Endodermal cell (in vitro differentiated cells): ENCODE measurements at regions not wholly inside any gene's neighbourhood (a gene's known extent, or its start where the extent isn't known, plus 50 kb on each side); places are given as distances from the start of the nearest gene placed in this dataset.

ENCODE experiments used
- DNase-seq: peaks from one replicate; pipeline ENCODE4 v3.0.0-alpha.2; 2017
- H3K27ac ChIP-seq: 2 replicates; pipeline ENCODE4 v1.5.1; 2013; ENCODE audit warnings: mild to moderate bottlenecking, low read depth, low read length, moderate library complexity
- H3K27me3 ChIP-seq: 2 replicates; pipeline ENCODE4 v1.6.1; 2013; ENCODE audit warnings: mild to moderate bottlenecking, low read length, moderate library complexity; ENCODE audit not compliant: insufficient read depth, control insufficient read depth, poor library complexity, severe bottlenecking
- H3K36me3 ChIP-seq: 2 replicates; pipeline ENCODE4 v1.7.0; 2013; ENCODE audit warnings: mild to moderate bottlenecking, low read length, moderate library complexity; ENCODE audit not compliant: control insufficient read depth, insufficient read depth
- H3K4me1 ChIP-seq: one replicate; pipeline ENCODE4 v1.7.0; 2013; ENCODE audit warnings: low read length; ENCODE audit not compliant: control insufficient read depth, insufficient read depth
- H3K4me3 ChIP-seq: 2 replicates; pipeline ENCODE4 v1.5.1; 2013; ENCODE audit warnings: mild to moderate bottlenecking, low read length, moderate library complexity
- H3K9ac ChIP-seq: 2 replicates; pipeline ENCODE4 v1.6.1; 2013; ENCODE audit warnings: mild to moderate bottlenecking, low read length, moderate library complexity; ENCODE audit not compliant: poor library complexity, severe bottlenecking; ENCODE audit errors: extremely low read depth
- H3K9me3 ChIP-seq: 2 replicates; pipeline ENCODE4 v1.6.1; 2013; ENCODE audit warnings: mild to moderate bottlenecking, low read length, moderate library complexity; ENCODE audit not compliant: control insufficient read depth
- H3K27ac Mint-ChIP-seq: 2 replicates; pipeline ENCODE4 v1.8.0; 2020; ENCODE audit warnings: mixed read lengths
- H3K27me3 Mint-ChIP-seq: 2 replicates; pipeline ENCODE4 v1.8.0; 2021; ENCODE audit warnings: mild to moderate bottlenecking, mixed read lengths; ENCODE audit not compliant: insufficient read depth
- H3K36me3 Mint-ChIP-seq: 2 replicates; pipeline ENCODE4 v1.8.0; 2020; ENCODE audit warnings: low read depth, mixed read lengths
- H3K4me1 Mint-ChIP-seq: 2 replicates; pipeline ENCODE4 v1.8.0; 2020; ENCODE audit warnings: mixed read lengths
- H3K4me3 Mint-ChIP-seq: 2 replicates; pipeline ENCODE4 v1.8.0; 2020; ENCODE audit warnings: mild to moderate bottlenecking, moderate library complexity, mixed read lengths
- H3K9me3 Mint-ChIP-seq: 2 replicates; pipeline ENCODE4 v1.8.0; 2020; ENCODE audit warnings: mild to moderate bottlenecking, mixed read lengths
- CTCF ChIP-seq: fragments of 200-600 bp; sonication (generic); conservative IDR thresholded peaks from 2 replicates; pipeline ENCODE4 v1.5.0; 2021; ENCODE audit warnings: antibody characterized with exemption, mild to moderate bottlenecking
- WGBS, 2 experiments: methylation state at CpG; one replicate each; pipeline versions ENCODE4 v1.1.5 to v1.1.7; 2013; ENCODE audit warnings: missing lambda C conversion rate in 2 of 2, mixed read lengths in 1 of 2; ENCODE audit not compliant: insufficient coverage in 1 of 2, insufficient read length in 1 of 2; 5-methylcytosine and 5-hydroxymethylcytosine counted together

DNA sequence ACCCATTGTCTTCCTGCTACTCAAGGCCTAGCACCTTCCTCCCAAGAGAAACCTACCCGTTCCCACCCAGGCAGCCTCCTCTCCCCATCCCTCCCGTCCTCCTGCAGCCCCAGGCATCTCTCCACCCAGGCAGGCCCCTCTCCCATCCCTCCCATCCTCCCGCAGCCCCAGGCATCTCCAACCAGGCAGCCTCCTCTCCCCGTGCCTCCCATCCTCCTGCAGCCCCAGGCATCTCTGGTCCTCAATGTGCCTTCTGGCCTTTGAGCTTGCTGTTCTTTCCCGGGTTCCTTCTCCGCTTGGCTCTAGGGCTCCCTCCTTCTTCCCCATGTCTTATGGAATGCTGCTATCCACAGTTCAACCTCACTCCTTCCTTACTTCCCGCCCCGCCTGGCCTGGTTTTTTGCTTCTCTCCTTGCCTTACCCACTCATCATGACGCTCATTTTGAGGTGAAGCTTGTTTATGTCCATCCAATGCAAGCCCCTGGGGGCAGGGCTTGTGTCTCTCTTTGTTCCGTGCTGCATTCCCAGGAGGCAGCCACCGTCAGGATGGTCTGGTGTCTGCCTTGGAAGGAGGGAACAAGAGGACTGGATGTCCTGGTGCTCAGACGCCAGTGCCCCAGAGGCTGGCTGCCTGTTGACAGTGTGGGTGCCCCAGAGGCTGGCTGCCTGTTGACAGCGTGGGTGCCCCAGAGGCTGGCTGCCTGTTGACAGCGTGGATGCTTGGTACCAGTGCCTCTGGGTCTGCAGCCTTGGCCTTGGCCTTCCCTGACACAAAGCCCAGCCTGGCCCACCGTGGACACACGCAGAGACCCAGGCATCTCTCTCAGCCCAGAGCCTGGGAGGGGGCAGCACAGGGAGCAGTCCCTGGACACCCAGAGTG, 815.7 kb downstream of the BRD1 start:
- Histone ChIP-seq H3K4me1 (peaks cover 14% of the 10 kb centered on the region), H3K36me3 (no peaks in the 10 kb centered on the region), H3K27me3 (no peaks in the 10 kb centered on the region), H3K4me3 (no peak overlapping the region), H3K9me3 (no peaks in the 10 kb centered on the region), H3K9ac (no peak overlapping the region), H3K27ac (no peak overlapping the region)
- no peak for TF ChIP-seq CTCF
- Mint-ChIP-seq H3K4me1 (peaks cover 9% of the 10 kb centered on the region), H3K4me3 (no peak overlapping the region), H3K9me3 (no peaks in the 10 kb centered on the region), H3K27ac (no peak overlapping the region), H3K27me3 (no peaks in the 10 kb centered on the region), H3K36me3 (no peaks in the 10 kb centered on the region)
- peak; percentile 41 for DNase-seq
- 88 to 90% methylated on average over 11 to 16 of the region's 16 CpGs for WGBS, 2 experiments

DNA sequence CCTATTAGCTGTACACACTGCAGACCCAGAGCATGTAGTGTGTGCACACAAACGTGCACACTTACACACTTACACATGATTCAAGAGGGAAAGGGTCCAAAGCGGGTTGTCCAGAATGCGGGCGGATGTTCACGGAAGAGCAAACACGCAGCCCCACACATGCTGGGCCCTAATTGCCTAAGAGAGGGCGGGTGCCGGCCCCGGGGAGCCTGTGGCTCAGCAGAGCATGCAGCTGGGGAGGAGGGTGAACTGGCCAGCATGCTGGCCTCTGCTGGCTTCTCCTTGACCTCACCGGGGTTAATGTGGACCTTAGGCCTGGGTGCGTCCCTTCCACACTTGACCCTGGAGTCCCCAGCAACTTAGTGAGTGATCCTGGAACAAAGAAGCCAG, 816.3 kb downstream of the BRD1 start:
- no peak overlapping the region for H3K4me3 Mint-ChIP-seq
- H3K27me3 Mint-ChIP-seq = no peaks in the 10 kb centered on the region
- peak; percentile 20 for DNase-seq
- Histone ChIP-seq H3K27ac (no peak overlapping the region), H3K27me3 (no peaks in the 10 kb centered on the region), H3K4me1 (peaks cover 8% of the 10 kb centered on the region), H3K9ac (no peak overlapping the region), H3K4me3 (no peak overlapping the region), H3K36me3 (no peaks in the 10 kb centered on the region), H3K9me3 (no peaks in the 10 kb centered on the region)
- no peaks in the 10 kb centered on the region for H3K9me3 Mint-ChIP-seq
- peaks cover 9% of the 10 kb centered on the region for H3K4me1 Mint-ChIP-seq
- TF ChIP-seq CTCF = no peak
- no peaks in the 10 kb centered on the region for H3K36me3 Mint-ChIP-seq
- WGBS, 2 experiments = 85 to 91% methylated on average over 4 to 11 of the region's 11 CpGs
- H3K27ac Mint-ChIP-seq = no peak overlapping the region

DNA sequence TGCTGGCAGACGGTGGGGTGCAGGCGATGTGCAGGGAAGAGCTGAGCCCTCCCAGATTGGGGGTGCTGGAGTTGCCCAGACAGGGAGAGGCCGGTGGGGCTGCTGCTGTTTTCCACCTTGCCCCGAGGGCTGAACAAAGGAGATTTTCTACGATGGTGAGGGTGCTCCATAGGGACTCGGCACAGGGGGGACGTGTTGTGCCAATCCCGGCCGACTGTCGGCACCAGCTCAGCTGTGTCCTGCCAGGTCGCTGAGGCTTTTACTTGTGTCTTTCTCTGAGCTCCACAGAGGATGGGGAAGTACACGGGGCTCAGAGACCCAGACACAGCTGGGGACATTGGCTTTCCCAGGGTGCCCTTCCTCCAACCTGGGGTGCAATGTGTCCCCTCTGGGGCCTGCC, 816.8 kb downstream of the BRD1 start:
- no peaks in the 10 kb centered on the region for H3K36me3 Mint-ChIP-seq
- peak; percentile 28 for DNase-seq
- no peak overlapping the region for H3K27ac ChIP-seq
- 92 to 95% methylated on average over 10 to 12 of the region's 12 CpGs for WGBS, 2 experiments
- H3K9ac ChIP-seq = no peak overlapping the region
- H3K4me3 Mint-ChIP-seq = no peak overlapping the region
- no peaks in the 10 kb centered on the region for H3K27me3 Mint-ChIP-seq
- H3K4me3 ChIP-seq = no peak overlapping the region
- H3K4me1 ChIP-seq = peaks cover 6% of the 10 kb centered on the region
- H3K9me3 Mint-ChIP-seq = no peaks in the 10 kb centered on the region
- H3K27ac Mint-ChIP-seq = no peak overlapping the region
- H3K27me3 ChIP-seq = no peaks in the 10 kb centered on the region
- no peaks in the 10 kb centered on the region for H3K36me3 ChIP-seq
- H3K4me1 Mint-ChIP-seq = peaks cover 4% of the 10 kb centered on the region
- no peak for TF ChIP-seq CTCF
- no peaks in the 10 kb centered on the region for H3K9me3 ChIP-seq
